ENCODE measurements at regions not wholly inside any gene's neighbourhood (a gene's known extent, or its start where the extent isn't known, plus 50 kb on each side); places are given as distances from the start of the nearest gene placed in this dataset.

- TF ChIP-seq POLR2A (IDR thresholded peaks at IDR 0.05; ENCODE audit: low read depth, low read length) (no peak), CTCF (conservative IDR thresholded peaks at IDR 0.05; ENCODE audit: low read depth, low read length) (no peak), SMC3 (IDR thresholded peaks at IDR 0.05; ENCODE audit: low read depth, low read length) (no peak), RAD21 (IDR thresholded peaks at IDR 0.05; ENCODE audit: low read length) (no peak), FOS (IDR thresholded peaks at IDR 0.05; ENCODE audit: low read depth, low read length) (no peak), RCOR1 (IDR thresholded peaks at IDR 0.05; ENCODE audit: insufficient replicate concordance, low read length) (no peak), CHD1 (IDR thresholded peaks at IDR 0.05; ENCODE audit: low read depth, low read length) (no peak), MXI1 (IDR thresholded peaks at IDR 0.05; ENCODE audit: borderline replicate concordance, low read depth, low read length) (no peak), CEBPB (IDR thresholded peaks at IDR 0.05; ENCODE audit: low read depth, low read length) (no peak)
- TF ChIP-seq, protein P1, sequence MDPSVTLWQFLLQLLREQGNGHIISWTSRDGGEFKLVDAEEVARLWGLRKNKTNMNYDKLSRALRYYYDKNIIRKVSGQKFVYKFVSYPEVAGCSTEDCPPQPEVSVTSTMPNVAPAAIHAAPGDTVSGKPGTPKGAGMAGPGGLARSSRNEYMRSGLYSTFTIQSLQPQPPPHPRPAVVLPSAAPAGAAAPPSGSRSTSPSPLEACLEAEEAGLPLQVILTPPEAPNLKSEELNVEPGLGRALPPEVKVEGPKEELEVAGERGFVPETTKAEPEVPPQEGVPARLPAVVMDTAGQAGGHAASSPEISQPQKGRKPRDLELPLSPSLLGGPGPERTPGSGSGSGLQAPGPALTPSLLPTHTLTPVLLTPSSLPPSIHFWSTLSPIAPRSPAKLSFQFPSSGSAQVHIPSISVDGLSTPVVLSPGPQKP (IDR thresholded peaks at IDR 0.05; ENCODE audit: borderline replicate concordance, low read depth, low read length) = no peak
These were observed 336.9 kb upstream of the FAT1 start for GRCh38 chr4:187060551-187060950.
